ENCODE measurements at regions not wholly inside any gene's neighbourhood (a gene's known extent, or its start where the extent isn't known, plus 50 kb on each side); places are given as distances from the start of the nearest gene placed in this dataset.
"Not testable (repeated sequence)": the region's sequence is repeated elsewhere in the genome, so short reads cannot be mapped to it uniquely, and the experiment has no call there.

DNA sequence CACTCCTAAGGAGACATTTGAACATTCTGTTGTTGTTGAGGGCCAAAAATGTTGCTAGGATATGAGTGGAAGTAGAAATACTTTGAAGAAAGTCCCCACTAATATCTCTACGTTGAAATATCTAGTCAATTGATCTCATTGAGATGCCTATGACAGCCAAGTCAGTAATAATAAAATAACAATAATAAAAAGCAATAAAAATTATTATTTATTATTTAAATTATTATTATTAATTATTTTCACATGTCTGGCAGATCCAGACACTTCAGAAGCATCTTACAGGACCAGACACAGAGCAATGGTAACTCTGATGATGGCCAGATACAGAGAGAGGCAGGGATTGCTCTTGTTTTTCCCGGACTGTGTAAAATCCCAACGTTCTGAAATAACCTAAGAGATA is 143.5 kb upstream of the PALMD start:
- DNase-seq = no peak

- no peak for DNase-seq
These were observed 142.6 kb upstream of the PALMD start for GRCh38 chr1:99503276-99503747.

GRCh38 chr1:99504287-99504686 is 141.6 kb upstream of the PALMD start:
- no peak for DNase-seq

GRCh38 chr1:99506631-99507030 is 139.3 kb upstream of the PALMD start:
- no peak for DNase-seq

DNA sequence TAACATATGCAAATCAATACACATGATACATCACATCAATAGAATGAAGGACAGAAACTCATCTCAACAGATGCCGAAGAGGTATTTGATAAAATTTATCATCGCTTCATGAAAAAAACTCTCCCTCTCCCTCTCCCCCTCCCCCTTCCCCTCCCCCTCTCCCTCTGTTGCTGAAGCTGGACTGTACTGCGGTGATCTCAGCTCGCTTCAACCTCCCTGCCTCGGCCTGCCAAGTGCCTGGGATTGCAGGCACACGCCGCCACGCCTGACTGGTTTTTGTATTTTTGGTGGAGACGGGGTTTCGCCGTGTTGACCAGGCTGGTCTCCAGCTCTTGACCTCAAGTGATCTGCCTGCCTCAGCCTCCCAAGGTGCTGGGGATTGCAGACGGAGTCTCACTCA is 138.5 kb upstream of the PALMD start:
- not testable (repeated sequence) for DNase-seq

- DNase-seq = no peak
These were observed 137.8 kb upstream of the PALMD start for GRCh38 chr1:99507906-99508732.

GRCh38 chr1:99508733-99509445 is 137.0 kb upstream of the PALMD start:
- DNase-seq = not testable (repeated sequence)

DNA sequence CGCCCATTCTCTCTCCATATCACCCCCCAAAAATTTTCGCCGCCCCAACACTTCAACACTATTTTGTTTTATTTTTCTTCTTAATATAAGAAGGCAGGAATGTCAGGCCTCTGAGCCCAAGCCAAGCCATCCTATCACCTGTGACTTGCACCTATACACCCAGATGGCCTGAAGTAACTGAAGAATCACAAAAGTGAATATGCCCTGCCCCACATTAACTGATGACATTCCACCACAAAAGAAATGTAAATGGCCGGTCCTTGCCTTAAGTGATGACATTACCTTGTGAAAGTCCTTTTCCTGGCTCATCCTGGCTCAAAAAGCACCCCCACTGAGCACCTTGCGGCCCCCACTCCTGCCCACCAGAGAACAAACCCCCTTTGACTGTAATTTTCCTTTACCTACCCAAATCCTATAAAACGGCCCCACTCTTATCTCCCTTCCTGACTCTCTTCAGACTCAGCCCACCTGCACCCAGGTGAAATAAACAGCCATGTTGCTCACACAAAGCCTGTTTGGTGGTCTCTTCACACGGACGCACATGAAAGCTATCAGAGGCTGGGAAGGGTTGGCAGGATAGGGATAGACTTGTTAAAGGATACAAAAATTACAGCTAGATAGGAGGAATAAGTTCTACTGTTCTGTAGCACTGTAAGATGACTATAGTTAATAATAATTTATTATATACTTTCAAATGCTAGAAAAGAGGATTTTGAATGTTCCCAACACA is 130.9 kb upstream of the PALMD start:
- not testable (repeated sequence) for DNase-seq

GRCh38 chr1:99516141-99516540 is 129.8 kb upstream of the PALMD start:
- no peak for DNase-seq

GRCh38 chr1:99520121-99520520 is 125.8 kb upstream of the PALMD start:
- DNase-seq = no peak

DNA sequence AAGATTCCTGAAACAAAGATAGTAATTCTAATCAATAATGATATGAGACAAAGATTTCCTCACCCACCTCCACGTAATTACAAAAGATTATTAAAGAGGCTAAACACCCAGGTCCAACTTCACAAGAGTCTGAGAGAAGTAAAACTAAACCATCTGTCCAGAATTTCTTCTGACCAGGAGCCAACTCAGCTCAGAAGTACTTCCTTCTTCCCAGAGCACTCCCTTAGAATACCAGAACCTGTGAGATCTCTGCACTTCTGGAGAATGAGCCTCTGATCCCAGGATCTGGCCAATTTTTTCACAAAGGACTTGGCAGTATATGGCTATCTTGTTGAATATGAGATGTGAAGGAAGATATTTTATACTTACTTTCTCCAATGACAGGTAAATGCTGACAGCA is 120.6 kb upstream of the PALMD start:
- no peak for DNase-seq

- no peak for DNase-seq
These were observed 118.8 kb upstream of the PALMD start for GRCh38 chr1:99527078-99527477.

- no peak for DNase-seq
These were observed 118.4 kb upstream of the PALMD start for GRCh38 chr1:99527545-99527944.

- DNase-seq = no peak
These were observed 116.9 kb upstream of the PALMD start for GRCh38 chr1:99529002-99529401.

DNA sequence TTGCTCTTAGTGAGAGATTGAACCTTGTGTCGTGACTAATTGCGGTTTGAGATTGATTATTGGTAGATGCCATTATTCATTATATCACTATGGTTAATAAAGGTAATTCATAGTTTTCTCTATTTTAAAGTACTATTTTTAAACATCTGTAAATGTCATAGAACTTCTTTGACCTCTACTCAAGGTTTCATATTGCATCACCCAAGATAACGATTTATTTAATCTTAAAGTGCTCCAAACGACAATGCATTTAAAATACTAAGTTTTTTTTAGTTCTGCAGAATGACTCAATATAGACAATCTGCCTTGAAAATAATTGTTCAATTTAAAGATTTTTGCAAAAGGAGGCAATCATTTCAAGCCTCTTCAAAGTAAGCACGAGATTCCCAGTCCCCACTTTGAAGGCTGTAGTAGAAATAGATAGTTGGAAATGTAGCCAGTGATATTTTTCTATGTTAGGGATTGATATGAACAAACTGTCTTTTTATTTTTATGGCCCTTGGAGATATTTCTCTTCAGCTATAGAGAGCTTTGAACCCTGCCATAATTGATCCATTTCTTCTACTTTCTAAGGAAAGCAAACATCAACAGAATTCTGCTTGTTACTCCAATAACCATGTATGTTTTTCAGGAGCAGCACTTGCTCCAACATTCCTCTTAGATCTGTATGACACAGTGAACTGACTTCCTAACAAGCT is 114.2 kb upstream of the PALMD start:
- no peak for DNase-seq

DNA sequence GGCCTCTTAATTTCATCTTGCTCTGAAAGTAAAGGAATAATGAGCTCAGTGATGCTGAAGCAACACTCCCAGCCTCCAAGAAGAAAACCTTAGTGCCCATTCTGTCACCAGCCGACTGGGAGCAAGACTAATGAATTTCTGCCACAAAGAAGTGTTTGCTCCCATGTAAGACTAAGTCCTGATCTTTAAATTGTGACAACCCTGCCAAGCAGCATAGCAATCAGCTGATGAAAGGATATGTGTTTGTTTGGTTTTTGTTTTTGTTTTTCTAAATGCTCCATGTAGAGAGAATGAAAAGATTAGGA is 113.7 kb upstream of the PALMD start:
- no peak for DNase-seq

- DNase-seq = no peak
These were observed 111.8 kb upstream of the PALMD start for GRCh38 chr1:99533909-99534637.

DNA sequence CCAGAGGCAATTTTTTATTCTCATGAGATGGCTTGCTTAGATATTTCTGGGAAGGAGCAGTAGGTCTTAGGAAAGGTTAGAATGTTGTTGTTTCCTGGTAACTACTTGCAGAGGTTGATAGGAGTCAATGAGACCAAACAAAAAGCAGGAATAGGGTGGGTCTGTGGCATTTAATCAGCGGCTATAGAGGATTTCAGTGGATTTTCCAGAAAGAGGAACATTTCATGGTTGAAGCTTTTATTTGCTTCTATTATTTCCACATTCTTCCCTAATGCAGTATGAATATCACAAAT is 111.3 kb upstream of the PALMD start:
- no peak for DNase-seq

DNA sequence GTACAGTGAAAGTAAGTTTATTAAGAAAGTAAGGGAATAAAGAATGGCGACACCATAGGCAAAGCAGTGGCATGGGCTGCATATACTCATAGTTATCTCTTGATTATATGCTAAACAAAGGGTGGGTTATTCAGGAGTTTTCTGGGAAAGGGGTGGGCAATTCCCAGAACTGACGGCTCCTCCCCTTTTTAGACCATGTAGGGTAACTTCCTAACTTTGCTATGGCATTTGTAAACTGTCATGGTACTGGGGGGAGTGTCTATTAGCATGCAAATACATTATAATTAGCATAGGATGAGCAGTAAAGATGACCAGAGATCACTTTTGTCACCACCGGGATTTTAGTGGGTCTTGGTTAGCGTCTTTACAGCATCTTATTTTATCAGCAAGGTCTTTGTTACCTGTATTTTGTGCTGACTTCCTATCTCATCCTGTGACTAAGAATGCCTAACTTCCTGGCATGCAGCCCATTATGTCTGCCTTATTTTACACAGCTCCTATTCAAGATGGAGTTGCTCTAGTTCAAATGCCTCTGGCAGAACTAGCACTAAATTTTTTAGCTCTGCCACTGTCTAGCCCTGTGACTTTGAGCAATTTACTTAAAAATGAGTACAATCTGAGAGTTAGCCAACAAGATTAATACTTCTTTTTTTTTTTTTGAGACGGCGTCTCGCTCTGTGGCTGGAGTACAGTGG is 110.3 kb upstream of the PALMD start:
- no peak for DNase-seq

- DNase-seq = no peak
These were observed 107.9 kb upstream of the PALMD start for GRCh38 chr1:99537886-99538617.

- no peak for DNase-seq
These were observed 107.3 kb upstream of the PALMD start for GRCh38 chr1:99538618-99538956.

Data from activated gamma-delta T cell treated with Interleukin-2 at 50 U/mL for 16 hours (primary cell).